ENCODE measurements at regions not wholly inside any gene's neighbourhood (a gene's known extent, or its start where the extent isn't known, plus 50 kb on each side); places are given as distances from the start of the nearest gene placed in this dataset.
A peak's percentile ranks its signal among the peaks of the same experiment; 100 is the strongest.

DNA sequence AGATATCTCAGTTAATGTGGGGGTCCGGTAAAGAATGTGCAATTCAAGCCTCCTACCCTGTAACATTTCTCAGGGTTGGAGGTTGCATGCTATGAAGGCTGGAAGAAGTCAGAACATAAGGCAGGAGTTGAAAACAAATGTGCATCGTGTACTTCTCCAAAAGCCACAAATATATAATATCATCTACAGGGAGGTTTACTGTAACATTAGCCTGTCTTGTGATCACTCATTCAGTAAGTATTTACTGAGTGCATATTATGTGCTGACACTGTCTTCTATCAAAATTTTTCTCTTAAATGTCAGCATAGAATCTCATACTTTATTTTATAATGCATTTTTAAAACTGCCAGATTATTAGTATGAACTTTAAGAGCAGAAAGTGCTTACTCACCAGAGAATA, 105.6 kb upstream of the ZNF366 start:
- no peak for ATAC-seq (ENCODE audit: low read depth)
- H3K36me3 Mint-ChIP-seq = no peaks in the 10 kb centered on the region
- no peak overlapping the region for H3K27ac Mint-ChIP-seq
- no peak for DNase-seq (ENCODE audit: low spot score in 2 of 2)
- H3K27me3 Mint-ChIP-seq = peaks cover 3% of the 10 kb centered on the region
- H3K4me1 Mint-ChIP-seq = peaks cover 4% of the 10 kb centered on the region
- H3K9me3 Mint-ChIP-seq = no peaks in the 10 kb centered on the region
- no peak overlapping the region for H3K4me3 Mint-ChIP-seq

DNA sequence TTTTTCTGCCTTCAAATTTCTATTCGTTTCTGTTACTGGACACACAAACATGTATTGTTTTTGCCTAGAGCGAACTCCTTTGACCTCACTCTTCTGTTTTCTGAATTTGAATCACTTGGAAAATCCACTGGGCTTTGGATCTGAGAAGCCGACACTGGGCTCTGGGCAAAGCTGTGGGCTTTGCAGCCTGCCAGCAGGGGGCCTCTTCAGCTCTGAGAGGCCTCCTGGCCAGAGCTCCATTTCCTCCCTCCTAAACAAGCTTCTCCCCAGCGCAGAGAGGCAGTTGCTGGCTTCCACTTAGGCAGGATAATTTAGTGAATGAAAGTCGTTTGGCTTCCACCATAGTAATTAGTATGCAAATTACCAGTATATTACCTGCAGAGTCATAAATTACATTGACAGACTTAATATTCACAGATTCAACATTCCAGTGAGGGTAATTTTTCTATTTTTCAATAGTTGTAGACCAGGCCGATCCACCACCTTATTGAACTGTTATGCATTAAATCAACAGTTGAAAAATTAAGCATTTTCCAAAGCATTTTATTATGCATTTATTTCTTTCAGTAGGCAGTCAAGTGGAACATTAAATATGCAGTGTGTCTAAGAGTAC, 104.0 kb upstream of the ZNF366 start:
- DNase-seq (ENCODE audit: low spot score in 2 of 2) = peak; percentile 26 to 31
- peaks cover 4% of the 10 kb centered on the region for H3K4me1 Mint-ChIP-seq
- H3K27me3 Mint-ChIP-seq = peaks cover 6% of the 10 kb centered on the region
- no peak overlapping the region for H3K27ac Mint-ChIP-seq
- H3K9me3 Mint-ChIP-seq = no peaks in the 10 kb centered on the region
- ATAC-seq (ENCODE audit: low read depth) = peak; percentile 86
- no peaks in the 10 kb centered on the region for H3K36me3 Mint-ChIP-seq
- H3K4me3 Mint-ChIP-seq = no peak overlapping the region

DNA sequence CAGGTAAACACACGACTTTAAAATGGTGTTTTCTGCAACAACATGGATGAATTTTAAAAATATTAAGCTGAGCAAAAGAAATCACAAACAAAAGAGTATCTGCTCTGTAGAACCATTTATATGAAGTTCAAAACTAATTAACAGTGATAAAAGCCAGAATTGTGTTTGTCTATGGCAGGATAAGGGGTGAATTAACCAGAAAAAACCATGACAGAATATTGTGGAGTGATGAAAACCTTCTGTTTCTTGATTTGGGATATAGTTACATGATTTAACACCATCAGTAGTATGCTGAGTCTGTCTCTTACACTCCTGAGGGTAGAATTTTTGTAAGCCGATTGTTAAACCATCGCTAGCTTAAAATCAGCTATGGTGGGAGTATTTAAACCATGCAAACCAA, 101.7 kb upstream of the ZNF366 start:
- peaks cover 4% of the 10 kb centered on the region for H3K4me1 Mint-ChIP-seq
- H3K27ac Mint-ChIP-seq = no peak overlapping the region
- H3K4me3 Mint-ChIP-seq = no peak overlapping the region
- ATAC-seq (ENCODE audit: low read depth) (no peak), DNase-seq (ENCODE audit: low spot score in 2 of 2) (no peak)
- H3K9me3 Mint-ChIP-seq = no peaks in the 10 kb centered on the region
- peaks cover 6% of the 10 kb centered on the region for H3K27me3 Mint-ChIP-seq
- no peaks in the 10 kb centered on the region for H3K36me3 Mint-ChIP-seq

DNA sequence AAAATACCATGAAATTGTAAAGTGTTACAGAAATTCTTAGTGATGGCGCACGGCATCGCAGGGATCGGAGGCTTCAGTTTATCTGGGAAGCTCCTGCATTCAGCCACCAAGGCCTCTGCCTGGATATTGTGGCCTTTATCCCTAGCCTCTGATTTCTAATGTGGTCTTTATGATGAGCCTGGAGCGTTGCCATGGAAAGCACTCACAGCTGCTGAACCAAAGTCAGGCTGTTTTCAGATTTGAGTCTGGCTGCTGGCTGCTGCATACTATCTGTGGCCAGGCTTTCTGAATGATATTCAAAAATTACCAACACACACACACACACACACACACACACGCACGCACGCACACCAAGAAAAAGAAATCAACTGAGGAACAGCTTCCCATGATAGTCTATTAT, 101.1 kb upstream of the ZNF366 start:
- Mint-ChIP-seq H3K4me3 (no peak overlapping the region), H3K4me1 (peaks cover 4% of the 10 kb centered on the region), H3K9me3 (no peaks in the 10 kb centered on the region), H3K36me3 (no peaks in the 10 kb centered on the region), H3K27me3 (peaks cover 6% of the 10 kb centered on the region), H3K27ac (no peak overlapping the region)
- DNase-seq (ENCODE audit: low spot score in 2 of 2) (no peak), ATAC-seq (ENCODE audit: low read depth) (no peak)

DNA sequence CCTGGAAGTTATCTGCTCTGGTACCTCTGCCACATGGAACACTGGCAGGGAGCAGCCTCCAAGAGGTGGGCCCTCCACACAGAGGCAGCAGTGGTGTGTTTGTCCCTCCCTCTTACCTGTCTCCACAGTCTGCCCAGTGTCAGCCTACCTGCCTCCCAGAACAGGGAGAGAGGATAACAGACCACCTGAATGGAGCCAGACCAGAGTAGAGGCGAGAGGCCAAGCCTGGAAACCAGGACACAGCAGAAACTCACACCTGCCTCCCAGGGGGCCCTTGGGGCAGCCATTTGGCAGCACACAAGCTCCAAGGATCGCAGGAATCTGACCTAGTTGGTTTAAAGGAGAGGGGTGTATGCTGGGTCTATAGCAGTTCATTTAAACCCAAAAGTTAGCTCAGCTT, 100.2 kb upstream of the ZNF366 start:
- no peak for ATAC-seq (ENCODE audit: low read depth)
- H3K27ac Mint-ChIP-seq = no peak overlapping the region

DNA sequence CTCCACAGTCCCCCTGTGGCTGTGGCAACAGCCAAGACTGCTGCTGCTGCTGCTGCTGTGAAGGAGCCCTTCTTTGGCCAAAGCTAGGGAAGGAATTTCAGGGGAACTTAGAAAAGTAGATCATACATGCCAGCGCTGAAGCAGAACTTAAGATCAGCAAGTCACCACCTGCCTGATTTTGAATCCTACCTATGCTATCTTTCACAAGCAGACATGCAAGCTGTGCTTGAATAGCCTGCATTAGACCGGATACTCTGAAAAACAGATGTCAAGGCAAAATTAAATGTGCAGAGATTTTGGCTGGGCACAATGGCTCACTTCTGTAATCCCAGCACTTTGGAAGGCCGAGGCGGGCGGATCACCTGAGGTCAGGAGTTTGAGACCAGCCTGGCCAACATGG, 99.3 kb upstream of the ZNF366 start:
- H3K4me1 Mint-ChIP-seq = peaks cover 4% of the 10 kb centered on the region
- H3K9me3 Mint-ChIP-seq = no peaks in the 10 kb centered on the region
- peaks cover 6% of the 10 kb centered on the region for H3K27me3 Mint-ChIP-seq
- no peaks in the 10 kb centered on the region for H3K36me3 Mint-ChIP-seq
- no peak overlapping the region for H3K4me3 Mint-ChIP-seq
- ATAC-seq (ENCODE audit: low read depth) (no peak), DNase-seq (ENCODE audit: low spot score in 2 of 2) (no peak)
- H3K27ac Mint-ChIP-seq = no peak overlapping the region

More for the DNA sequence above, 100.2 kb upstream of the ZNF366 start:
- DNase-seq (ENCODE audit: low spot score in 2 of 2) = no peak
- no peaks in the 10 kb centered on the region for H3K9me3 Mint-ChIP-seq
- H3K4me1 Mint-ChIP-seq = peaks cover 4% of the 10 kb centered on the region
- H3K4me3 Mint-ChIP-seq = no peak overlapping the region
- peaks cover 6% of the 10 kb centered on the region for H3K27me3 Mint-ChIP-seq
- no peaks in the 10 kb centered on the region for H3K36me3 Mint-ChIP-seq

DNA sequence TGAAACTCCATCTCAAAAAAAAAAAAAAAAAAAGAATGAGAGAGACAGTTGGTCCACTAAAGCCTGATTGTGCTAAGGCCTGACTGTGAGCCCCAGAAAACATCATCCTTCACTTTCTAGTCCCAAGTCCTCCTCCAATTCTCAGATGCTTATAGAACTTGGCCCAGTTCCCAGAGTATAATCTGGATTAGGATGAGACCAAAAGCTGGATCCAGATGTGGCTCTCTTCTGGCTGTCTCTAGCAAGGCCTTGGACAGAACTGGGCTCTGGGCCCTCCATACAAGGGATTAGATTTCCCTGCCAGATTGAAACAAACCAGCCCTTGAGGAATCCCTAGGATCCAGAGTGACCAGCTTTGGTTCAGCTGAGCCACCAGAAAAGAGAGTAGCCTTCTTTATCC, 98.4 kb upstream of the ZNF366 start:
- Mint-ChIP-seq H3K4me1 (no peaks in the 10 kb centered on the region), H3K9me3 (no peaks in the 10 kb centered on the region), H3K4me3 (no peak overlapping the region), H3K36me3 (no peaks in the 10 kb centered on the region), H3K27ac (no peak overlapping the region), H3K27me3 (peaks cover 6% of the 10 kb centered on the region)
- DNase-seq (ENCODE audit: low spot score in 2 of 2) (no peak), ATAC-seq (ENCODE audit: low read depth) (no peak)

DNA sequence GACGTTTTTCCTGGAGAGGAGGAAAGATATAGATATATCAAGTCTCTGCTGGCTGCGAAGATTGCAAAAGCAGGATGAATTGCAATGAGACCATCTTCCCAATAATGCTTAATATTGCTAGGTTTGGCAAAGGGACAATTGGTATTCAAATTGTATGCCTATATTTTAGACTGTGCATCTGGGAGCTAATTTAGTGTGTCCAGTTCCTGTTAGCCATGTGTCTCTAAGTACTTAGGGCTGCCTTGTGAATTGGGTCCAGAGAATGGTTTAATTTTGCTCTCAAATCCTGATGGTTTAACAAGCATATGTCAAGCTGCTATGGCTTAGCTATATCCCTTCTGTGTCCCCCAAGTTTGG, 97.6 kb upstream of the ZNF366 start:
- no peak for ATAC-seq (ENCODE audit: low read depth)
- peaks cover 6% of the 10 kb centered on the region for H3K27me3 Mint-ChIP-seq
- DNase-seq (ENCODE audit: low spot score in 2 of 2) = no peak
- H3K27ac Mint-ChIP-seq = no peak overlapping the region
- H3K4me3 Mint-ChIP-seq = no peak overlapping the region
- no peaks in the 10 kb centered on the region for H3K9me3 Mint-ChIP-seq
- H3K36me3 Mint-ChIP-seq = no peaks in the 10 kb centered on the region
- H3K4me1 Mint-ChIP-seq = no peaks in the 10 kb centered on the region

DNA sequence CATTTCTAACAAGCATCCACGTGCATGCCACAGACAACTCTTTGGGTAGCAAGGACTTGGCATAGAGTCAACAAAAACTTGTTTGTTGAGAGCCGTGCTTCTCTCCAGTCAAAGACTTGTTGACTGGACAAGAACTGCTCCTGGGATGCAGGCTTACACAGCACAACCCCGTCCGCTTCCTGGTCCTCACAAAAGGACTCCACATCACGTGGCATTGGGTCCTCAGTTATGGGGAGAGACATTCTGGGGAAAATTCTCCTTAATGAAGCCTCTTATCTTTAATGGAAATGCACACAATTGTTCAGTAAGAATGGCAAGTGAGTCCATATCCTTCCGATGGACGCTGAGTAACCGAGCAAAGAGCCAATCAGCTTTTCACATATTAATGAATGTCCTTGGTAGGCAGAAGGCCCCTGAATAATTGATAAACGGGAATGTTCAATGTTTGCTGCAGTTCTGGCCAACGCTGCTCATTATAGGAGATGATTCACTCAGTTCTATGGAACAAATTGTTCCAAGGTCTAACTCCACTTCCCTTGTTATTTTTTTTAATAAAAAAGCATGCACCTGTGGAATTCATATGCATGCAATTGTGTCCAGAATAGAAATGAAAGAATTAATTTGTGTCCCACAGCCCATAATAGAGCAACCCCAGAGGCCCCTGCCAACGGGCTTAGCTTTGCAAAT, 97.0 kb upstream of the ZNF366 start:
- peaks cover 6% of the 10 kb centered on the region for H3K27me3 Mint-ChIP-seq
- H3K36me3 Mint-ChIP-seq = no peaks in the 10 kb centered on the region
- no peak for ATAC-seq (ENCODE audit: low read depth)

DNA sequence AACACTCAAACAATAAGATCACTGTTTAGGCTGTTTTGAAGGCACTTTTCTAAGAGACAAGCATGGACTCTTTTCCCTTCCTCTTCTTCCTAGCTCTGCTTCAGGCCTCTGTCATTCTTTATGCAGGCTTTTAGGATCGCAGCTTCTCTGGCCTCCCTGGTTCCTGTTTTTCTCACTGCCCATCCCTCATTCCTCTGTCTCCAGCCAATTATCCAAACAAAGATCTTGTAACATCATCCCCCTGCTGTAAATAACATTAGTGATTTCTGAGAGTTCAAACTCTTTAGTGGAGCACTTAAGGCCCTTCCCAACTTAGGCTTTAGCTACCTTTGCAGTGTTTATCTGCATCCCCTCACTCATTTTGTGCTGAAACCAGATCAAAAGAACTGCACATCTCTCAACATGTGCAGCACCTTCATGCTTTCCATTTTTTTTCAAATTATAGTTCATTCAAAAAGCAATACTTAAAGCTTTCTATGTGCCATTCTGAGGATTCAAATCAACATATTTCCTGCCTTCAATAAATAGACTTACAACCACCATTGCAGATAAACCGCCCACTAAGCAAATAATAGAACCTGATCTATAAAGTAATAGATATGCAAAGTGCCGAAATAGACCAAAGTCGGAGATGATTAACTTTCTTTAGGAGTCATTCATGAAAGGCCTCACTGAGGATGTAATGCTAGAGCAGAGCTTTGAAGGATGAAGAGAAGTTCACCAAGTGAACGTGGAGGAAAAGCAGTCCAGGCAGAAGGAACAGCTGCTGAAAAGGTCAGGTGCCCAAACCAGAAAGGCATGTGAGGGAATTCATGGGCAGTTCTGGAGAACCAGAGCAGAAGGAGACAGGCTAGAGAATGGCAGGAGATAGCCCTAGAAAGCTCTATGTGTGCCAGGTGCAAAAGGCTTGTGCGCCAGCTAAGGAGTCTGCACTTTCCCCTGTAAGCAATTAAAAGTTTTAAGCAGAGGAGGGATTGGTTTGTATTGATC, 95.8 kb upstream of the ZNF366 start:
- ATAC-seq (ENCODE audit: low read depth) = no peak
- DNase-seq (ENCODE audit: low spot score in 2 of 2) = no peak
- H3K9me3 Mint-ChIP-seq = no peaks in the 10 kb centered on the region
- peaks cover 6% of the 10 kb centered on the region for H3K27me3 Mint-ChIP-seq
- H3K36me3 Mint-ChIP-seq = no peaks in the 10 kb centered on the region
- no peak overlapping the region for H3K4me3 Mint-ChIP-seq
- H3K4me1 Mint-ChIP-seq = peaks cover 10% of the 10 kb centered on the region
- H3K27ac Mint-ChIP-seq = no peak overlapping the region

More for the DNA sequence above, 97.0 kb upstream of the ZNF366 start:
- Mint-ChIP-seq H3K27ac (no peak overlapping the region), H3K4me3 (no peak overlapping the region), H3K9me3 (no peaks in the 10 kb centered on the region), H3K4me1 (no peaks in the 10 kb centered on the region)
- DNase-seq (ENCODE audit: low spot score in 2 of 2) = no peak

DNA sequence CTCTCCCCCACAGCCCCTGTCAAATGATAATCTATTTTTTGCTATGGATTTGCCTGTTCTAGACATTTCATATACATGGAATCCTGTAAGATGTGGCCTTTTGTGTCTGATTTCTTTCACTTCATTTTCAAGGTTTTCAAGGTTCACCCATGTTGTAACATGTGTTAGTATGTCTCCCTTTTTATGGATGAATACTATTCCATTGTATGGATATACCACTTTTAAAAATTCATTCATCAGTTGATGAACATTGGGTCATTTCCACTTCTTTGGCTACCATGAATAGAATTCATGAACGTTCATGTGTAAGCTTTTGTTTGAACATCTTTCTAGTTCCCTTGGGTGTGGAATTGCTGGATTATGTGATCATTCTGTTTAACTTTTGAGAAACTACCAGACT, 94.7 kb upstream of the ZNF366 start:
- no peaks in the 10 kb centered on the region for H3K36me3 Mint-ChIP-seq
- no peak overlapping the region for H3K27ac Mint-ChIP-seq
- ATAC-seq (ENCODE audit: low read depth) (no peak), DNase-seq (ENCODE audit: low spot score in 2 of 2) (no peak)
- H3K4me3 Mint-ChIP-seq = no peak overlapping the region
- H3K4me1 Mint-ChIP-seq = peaks cover 10% of the 10 kb centered on the region
- H3K27me3 Mint-ChIP-seq = peaks cover 6% of the 10 kb centered on the region
- H3K9me3 Mint-ChIP-seq = no peaks in the 10 kb centered on the region

DNA sequence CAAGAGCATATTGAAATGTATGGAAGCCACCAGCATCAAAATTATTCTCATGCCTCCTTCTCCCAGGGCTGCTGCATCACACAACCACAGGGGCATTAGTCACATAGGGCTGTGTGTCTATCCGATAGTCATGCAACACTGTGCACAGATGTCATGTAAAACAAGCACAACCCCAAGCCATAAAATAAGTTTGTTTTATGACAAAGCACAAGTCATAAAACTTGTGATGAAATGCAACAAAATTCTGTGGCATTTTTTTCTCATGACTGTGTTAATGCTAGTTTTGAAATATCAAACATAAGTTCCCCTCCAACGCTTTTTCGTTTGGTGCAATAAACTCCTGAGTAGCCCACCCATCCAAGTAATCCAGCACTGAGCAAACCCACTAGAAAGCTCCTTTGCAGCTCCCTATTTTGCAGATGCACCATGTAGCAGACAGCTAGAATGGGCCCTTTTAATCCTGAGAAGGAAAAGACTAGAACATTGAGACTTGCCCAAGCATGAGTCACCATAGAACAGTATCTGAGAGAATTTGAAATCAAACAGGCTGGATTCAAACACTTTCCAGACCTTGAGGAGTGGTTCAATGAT, 93.3 kb upstream of the ZNF366 start:
- no peak for ATAC-seq (ENCODE audit: low read depth)
- no peak overlapping the region for H3K27ac Mint-ChIP-seq
- DNase-seq (ENCODE audit: low spot score in 2 of 2) = no peak

DNA sequence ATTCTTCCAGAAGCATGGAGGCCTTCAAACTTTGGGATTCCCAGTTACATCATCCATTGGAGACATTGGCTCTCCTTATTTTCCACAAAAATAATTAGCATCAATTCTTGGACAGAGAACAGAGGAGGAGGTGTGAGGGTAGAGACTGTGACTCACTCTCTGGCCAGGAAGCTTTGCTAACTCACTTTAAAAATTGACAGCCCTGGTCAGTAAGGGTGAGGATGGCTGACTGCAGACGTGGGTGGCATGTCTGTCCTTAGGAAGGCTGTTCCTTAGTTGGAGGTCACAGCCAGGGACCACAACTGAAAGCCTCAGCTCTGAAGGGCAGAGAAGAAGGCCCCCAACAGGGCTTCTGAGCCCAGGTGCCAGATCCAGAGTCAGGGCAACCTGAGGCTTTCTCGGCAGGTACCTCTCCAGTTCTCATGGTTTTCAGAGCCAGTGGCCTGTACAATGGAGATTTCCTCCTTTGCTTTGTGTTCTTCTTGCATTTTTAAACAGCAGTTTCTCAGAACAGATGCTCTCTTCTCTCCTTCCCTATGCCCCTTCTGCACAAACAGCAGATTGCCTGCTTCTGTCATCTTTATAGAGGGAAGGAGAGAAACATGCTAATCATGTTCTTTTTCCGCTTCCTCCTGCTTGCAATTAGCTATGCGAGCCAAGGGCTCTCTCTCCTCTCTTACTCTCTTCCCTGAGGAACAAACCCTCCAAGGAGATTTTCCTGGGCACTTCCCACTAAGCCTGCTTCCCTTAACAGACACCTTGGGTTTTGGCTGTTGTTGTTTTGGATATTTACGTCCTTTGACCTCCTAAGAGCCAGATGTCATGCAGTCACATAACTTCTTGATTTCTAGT, 92.5 kb upstream of the ZNF366 start:
- Mint-ChIP-seq H3K36me3 (no peaks in the 10 kb centered on the region), H3K27ac (no peak overlapping the region), H3K27me3 (no peaks in the 10 kb centered on the region), H3K4me1 (peaks cover 10% of the 10 kb centered on the region), H3K4me3 (no peak overlapping the region), H3K9me3 (no peaks in the 10 kb centered on the region)
- DNase-seq (ENCODE audit: low spot score in 2 of 2) = no peak
- no peak for ATAC-seq (ENCODE audit: low read depth)

More for the DNA sequence above, 93.3 kb upstream of the ZNF366 start:
- no peaks in the 10 kb centered on the region for H3K27me3 Mint-ChIP-seq
- H3K36me3 Mint-ChIP-seq = no peaks in the 10 kb centered on the region
- H3K9me3 Mint-ChIP-seq = no peaks in the 10 kb centered on the region
- peaks cover 10% of the 10 kb centered on the region for H3K4me1 Mint-ChIP-seq
- H3K4me3 Mint-ChIP-seq = no peak overlapping the region
